Spleen (tissue), 7 donors: ENCODE measurements at regions not wholly inside any gene's neighbourhood (a gene's known extent, or its start where the extent isn't known, plus 50 kb on each side); places are given as distances from the start of the nearest gene placed in this dataset.

Source experiments
- CTCF ChIP-seq, 11 experiments: fragments of 200-600 bp in 7 of 11; fragments of 450-650 bp in 4 of 11; sonication (generic) in 4 of 11; IDR thresholded peaks in 8 of 11; conservative IDR thresholded peaks in 3 of 11; 1 replicate in 7 of 11; 2 replicates in 4 of 11; pipeline versions ENCODE4 v1.4.0 to v1.8.0; 2016 to 2021; ENCODE audit warnings: antibody characterized with exemption in 11 of 11, inconsistent platforms in 4 of 11, mild to moderate bottlenecking in 1 of 11
- POLR2AphosphoS5 ChIP-seq, 3 donors: sonication (generic); formaldehyde crosslinking; IDR thresholded peaks; one replicate each; pipeline ENCODE4 v1.5.1; 2017; ENCODE audit warnings: antibody characterized with exemption in 3 of 3
- donor health status: DM: no; HTN: no; CAD: no; lungs with moderate emphysema.
- donor health status: DM: no; HTN: no; CAD: no.
- donor health status: DM: no; HTN: no; CAD: no.

DNA sequence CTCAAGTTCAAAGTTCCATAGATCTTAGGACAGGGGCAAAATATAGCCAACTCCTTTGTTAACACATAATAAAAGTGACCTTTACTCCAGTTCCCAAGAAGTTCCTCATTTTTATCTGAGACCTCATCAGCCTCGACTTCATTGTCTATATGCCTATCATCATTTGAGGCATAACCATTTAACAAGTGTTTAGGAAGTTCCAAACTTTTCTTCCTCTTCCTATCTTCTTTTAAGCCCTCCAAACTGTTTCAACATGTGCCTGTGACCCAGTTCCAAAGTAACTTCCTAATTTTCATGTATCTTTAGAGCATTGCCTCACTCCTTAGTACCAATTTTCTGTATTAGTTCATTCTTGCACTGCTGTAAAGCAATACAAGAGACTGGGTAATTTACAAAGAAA, 569.1 kb downstream of the ANKRD7 start:
- TF ChIP-seq CTCF (IDR thresholded peaks at IDR 0.05 in 8 of 11, conservative IDR thresholded peaks at IDR 0.05 in 3 of 11) (no peak), POLR2AphosphoS5 (IDR thresholded peaks at IDR 0.05) (no peak)
